ENCODE measurements at regions not wholly inside any gene's neighbourhood (a gene's known extent, or its start where the extent isn't known, plus 50 kb on each side); places are given as distances from the start of the nearest gene placed in this dataset.

DNA sequence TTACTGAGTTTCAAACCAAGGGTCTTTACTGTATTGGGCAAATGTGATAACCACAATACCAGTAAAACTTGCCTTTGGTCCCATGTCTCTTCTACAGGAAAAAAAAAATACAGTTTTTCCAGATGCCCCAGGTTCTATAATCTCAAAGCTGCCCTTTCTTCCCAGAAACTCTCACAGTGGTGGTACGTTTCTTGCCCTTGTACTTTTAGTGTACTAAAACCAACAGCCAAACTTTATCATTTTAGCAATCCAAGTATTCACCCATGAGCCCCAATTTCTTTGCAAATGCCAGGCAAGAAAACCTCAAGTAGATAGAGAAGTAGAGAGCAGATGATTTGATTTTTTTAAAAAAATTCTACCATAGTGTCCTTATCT lies 157.8 kb downstream of the OR2B2 start:
- no peak for TF ChIP-seq POLR2A (IDR thresholded peaks at IDR 0.05)
- TF ChIP-seq, protein P1, sequence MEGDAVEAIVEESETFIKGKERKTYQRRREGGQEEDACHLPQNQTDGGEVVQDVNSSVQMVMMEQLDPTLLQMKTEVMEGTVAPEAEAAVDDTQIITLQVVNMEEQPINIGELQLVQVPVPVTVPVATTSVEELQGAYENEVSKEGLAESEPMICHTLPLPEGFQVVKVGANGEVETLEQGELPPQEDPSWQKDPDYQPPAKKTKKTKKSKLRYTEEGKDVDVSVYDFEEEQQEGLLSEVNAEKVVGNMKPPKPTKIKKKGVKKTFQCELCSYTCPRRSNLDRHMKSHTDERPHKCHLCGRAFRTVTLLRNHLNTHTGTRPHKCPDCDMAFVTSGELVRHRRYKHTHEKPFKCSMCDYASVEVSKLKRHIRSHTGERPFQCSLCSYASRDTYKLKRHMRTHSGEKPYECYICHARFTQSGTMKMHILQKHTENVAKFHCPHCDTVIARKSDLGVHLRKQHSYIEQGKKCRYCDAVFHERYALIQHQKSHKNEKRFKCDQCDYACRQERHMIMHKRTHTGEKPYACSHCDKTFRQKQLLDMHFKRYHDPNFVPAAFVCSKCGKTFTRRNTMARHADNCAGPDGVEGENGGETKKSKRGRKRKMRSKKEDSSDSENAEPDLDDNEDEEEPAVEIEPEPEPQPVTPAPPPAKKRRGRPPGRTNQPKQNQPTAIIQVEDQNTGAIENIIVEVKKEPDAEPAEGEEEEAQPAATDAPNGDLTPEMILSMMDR (IDR thresholded peaks at IDR 0.05 in 8 of 11, conservative IDR thresholded peaks at IDR 0.05 in 3 of 11) = no peak
- TF ChIP-seq POLR2AphosphoS5 (IDR thresholded peaks at IDR 0.05) = no peak
- 11 to 30% (median 21%) methylated on average over 1 of the region's 1 CpG for WGBS, 5 donors
- peak overlapping the region in 5 of 8 donors; percentile 31 to 93 (median 89) for H3K27ac ChIP-seq
- no peaks in the 10 kb centered on the region for H3K36me3 ChIP-seq
- H3K4me3 ChIP-seq = peak overlapping the region in 5 of 8 donors; percentile 66 to 76 (median 73)
- no peaks in the 10 kb centered on the region for H3K9me3 ChIP-seq
- peaks cover 0 to 17% (median 8%) of the 10 kb centered on the region in 7 donors for H3K27me3 ChIP-seq (replicated peaks in 1 of 7)
- DNase-seq = no peak
- H3K4me1 ChIP-seq = peaks cover 0 to 55% (median 20%) of the 10 kb centered on the region in 6 donors
- intact Hi-C loops (cut with DNase I; ENCODE audit: low total_unique reads) = no loop called here

DNA sequence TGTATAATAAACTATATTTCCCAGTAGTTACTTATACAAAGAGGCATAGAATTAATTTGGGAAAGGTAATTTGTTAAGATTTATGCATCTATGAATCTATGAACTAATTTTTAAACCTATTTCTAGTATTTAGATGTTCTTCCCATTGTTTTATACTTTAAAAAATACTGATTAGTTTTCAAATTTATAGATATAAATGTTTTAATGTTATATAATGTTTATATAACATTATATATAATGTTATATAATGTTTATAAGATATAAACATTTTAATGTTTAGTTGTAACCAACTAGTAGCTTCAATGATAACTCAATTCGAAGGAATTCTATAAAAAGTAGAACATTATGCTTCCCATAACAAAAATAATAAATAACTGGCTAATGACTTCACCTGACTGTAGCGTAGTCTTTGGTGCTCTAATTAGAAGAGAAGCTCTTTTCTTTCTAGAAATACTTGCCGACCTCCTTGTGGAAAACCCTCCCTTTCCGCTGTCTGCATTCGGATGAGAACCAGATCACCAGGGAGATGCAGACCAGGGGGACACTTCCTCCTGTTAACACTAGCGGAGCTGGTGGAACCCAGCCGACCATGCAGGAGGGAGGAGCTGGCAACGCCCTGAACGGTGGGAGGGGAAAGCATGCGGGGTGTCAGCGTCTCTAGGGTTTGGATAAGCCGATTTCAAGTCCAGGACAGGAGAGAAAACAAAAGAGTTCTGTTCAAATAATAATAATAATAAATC lies 158.4 kb downstream of the OR2B2 start:
- H3K36me3 ChIP-seq = no peaks in the 10 kb centered on the region
- peaks cover 0 to 17% (median 8%) of the 10 kb centered on the region in 7 donors for H3K27me3 ChIP-seq (replicated peaks in 1 of 7)
- peak; percentile 90 for DNase-seq
- H3K4me3 ChIP-seq = peak overlapping the region; percentile 29 to 76 (median 68)
- peak overlapping the region in 6 of 8 donors; percentile 31 to 93 (median 90) for H3K27ac ChIP-seq
- H3K4me1 ChIP-seq = peaks cover 0 to 55% (median 20%) of the 10 kb centered on the region in 6 donors
- no peak for TF ChIP-seq POLR2A (IDR thresholded peaks at IDR 0.05)
- peak in 1 of 3 donors; percentile 60 for TF ChIP-seq POLR2AphosphoS5 (IDR thresholded peaks at IDR 0.05)
- 0 to 1% (median 0%) methylated on average over 12 of the region's 12 CpGs for WGBS, 5 donors
- no peaks in the 10 kb centered on the region for H3K9me3 ChIP-seq
- intact Hi-C loops (cut with DNase I; ENCODE audit: low total_unique reads) = no loop called here

DNA sequence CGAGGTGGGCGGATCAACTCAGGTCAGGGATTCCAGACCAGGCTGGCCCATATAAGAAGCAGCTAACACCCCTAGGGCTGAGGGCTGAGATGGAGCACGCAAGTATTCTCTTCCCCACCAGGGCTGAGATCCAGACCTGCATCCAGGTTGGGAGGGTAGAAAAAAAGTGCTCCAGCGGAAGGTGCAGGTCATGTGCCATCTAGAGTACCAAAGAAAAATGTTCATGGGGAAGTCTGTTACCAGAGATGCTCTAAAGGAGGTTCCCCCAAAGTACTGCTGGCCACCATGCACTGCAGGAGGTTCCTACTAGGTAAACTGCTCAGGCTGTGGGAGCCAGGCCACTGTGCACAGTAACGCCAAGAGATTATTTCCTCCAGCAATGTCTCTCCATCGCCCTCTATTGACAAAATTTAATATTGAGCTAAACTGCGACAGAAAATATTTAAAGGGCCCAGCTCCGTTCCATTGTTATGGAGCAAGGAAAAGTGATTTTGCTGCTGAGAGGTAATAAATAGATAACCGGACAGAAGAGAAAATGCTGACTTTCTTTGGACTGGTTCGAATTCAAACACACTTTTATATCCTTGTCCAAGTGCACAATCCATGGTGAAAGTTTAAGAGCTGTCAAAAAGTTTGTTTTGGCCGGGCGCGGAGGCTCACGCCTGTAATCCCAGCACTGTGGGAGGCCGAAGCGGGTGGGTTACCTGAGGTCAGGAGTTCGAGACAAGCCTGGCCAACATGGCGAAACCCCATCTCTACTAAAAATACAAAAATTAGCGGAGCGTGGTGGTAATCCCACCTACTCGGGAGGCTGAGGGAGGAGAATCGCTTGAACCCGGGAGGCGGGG lies 159.9 kb downstream of the OR2B2 start:
- Histone ChIP-seq H3K27ac (peak overlapping the region; percentile 82 to 93 (median 90)), H3K4me3 (peak overlapping the region; percentile 63 to 77 (median 71)), H3K27me3 (replicated peaks in 1 of 7) (peaks cover 0 to 8% (median 4%) of the 10 kb centered on the region in 7 donors), H3K36me3 (no peaks in the 10 kb centered on the region), H3K9me3 (no peaks in the 10 kb centered on the region), H3K4me1 (peaks cover 0 to 46% (median 16%) of the 10 kb centered on the region in 6 donors)
- intact Hi-C loops (cut with DNase I; ENCODE audit: low total_unique reads) = no loop called here
- DNase-seq = peak; percentile 81
- TF ChIP-seq POLR2A (IDR thresholded peaks at IDR 0.05) = no peak
- TF ChIP-seq, protein P1 (IDR thresholded peaks at IDR 0.05 in 8 of 11, conservative IDR thresholded peaks at IDR 0.05 in 3 of 11) = peak; percentile 35 to 79 (median 71)
- 13 to 15% (median 14%) methylated on average over 24 of the region's 24 CpGs for WGBS, 5 donors

DNA sequence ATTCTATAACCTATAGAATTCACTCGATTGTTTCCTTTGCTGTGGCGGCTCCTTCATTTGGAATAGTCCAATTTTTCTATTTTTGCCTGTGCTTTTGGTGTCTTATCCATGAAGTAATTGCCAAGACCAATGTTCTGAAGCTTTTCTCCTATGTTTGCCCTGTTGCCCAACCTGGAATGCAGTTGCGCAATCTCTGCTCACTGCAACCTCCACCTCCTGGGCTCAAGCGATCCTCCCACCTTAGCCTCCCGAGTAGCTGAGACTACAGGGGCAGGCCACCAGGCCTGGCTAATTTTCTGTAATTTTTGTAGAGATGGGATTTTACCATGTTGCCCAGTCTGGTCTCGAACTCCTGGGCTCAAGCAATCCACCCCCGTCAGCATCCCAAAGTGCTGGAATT lies 163.5 kb downstream of the OR2B2 start:
- Histone ChIP-seq H3K4me3 (no peak overlapping the region), H3K27me3 (replicated peaks in 1 of 7) (peaks cover 0 to 30% (median 8%) of the 10 kb centered on the region in 7 donors), H3K9me3 (no peaks in the 10 kb centered on the region), H3K36me3 (no peaks in the 10 kb centered on the region), H3K27ac (no peak overlapping the region), H3K4me1 (peaks cover 0 to 13% (median 4%) of the 10 kb centered on the region in 6 donors)
- WGBS, 5 donors = 85 to 92% (median 88%) methylated on average over 7 of the region's 7 CpGs
- intact Hi-C loops (cut with DNase I; ENCODE audit: low total_unique reads) = loop anchor here (5.0 kb wide), 1 partner anchor 231 kb away; no protein-coding TSS in a partner anchor
- no peak for DNase-seq
- TF ChIP-seq, protein P1 (IDR thresholded peaks at IDR 0.05 in 8 of 11, conservative IDR thresholded peaks at IDR 0.05 in 3 of 11) = no peak
- TF ChIP-seq POLR2A (IDR thresholded peaks at IDR 0.05) (no peak), POLR2AphosphoS5 (IDR thresholded peaks at IDR 0.05) (no peak)
